WERI-Rb-1 (cell line): ENCODE measurements at regions not wholly inside any gene's neighbourhood (a gene's known extent, or its start where the extent isn't known, plus 50 kb on each side); places are given as distances from the start of the nearest gene placed in this dataset.

ENCODE experiments used
- DNase-seq: peaks from one replicate; pipeline ENCODE4 v3.0.0-alpha.2; 2020
- H3K27ac ChIP-seq: fragments of 250-450 bp; sonication (Bioruptor Pico); 2 replicates; pipeline ENCODE4 v1.5.1; 2020; ENCODE audit warnings: mild to moderate bottlenecking, moderate library complexity
- H3K27me3 ChIP-seq: fragments of 250-450 bp; sonication (Bioruptor Pico); 2 replicates; pipeline ENCODE4 v1.5.1; 2021; ENCODE audit warnings: mild to moderate bottlenecking, low read depth, moderate library complexity; ENCODE audit not compliant: insufficient read depth, severe bottlenecking
- H3K36me3 ChIP-seq: fragments of 250-450 bp; sonication (Bioruptor Pico); 2 replicates; pipeline ENCODE4 v1.5.1; 2020; ENCODE audit warnings: mild to moderate bottlenecking, moderate library complexity
- H3K4me3 ChIP-seq: 2 replicates; pipeline ENCODE4 v1.5.1; 2011; ENCODE audit warnings: low read depth, mild to moderate bottlenecking, control low read depth, low read length
- H3K9me3 ChIP-seq: fragments of 250-450 bp; sonication (Bioruptor Pico); 2 replicates; pipeline ENCODE4 v1.5.1; 2021; ENCODE audit warnings: mild to moderate bottlenecking, moderate library complexity; ENCODE audit not compliant: severe bottlenecking
- CTCF ChIP-seq: IDR thresholded peaks from 2 replicates; pipeline ENCODE4 v1.5.1; 2011; ENCODE audit warnings: low read depth, mild to moderate bottlenecking, control low read depth, inconsistent platforms, low read length

GRCh38 chr2:156145976-156146375, 186.5 kb downstream of the NR4A2 start:
- Histone ChIP-seq H3K4me3 (no peak overlapping the region), H3K27me3 (no peaks in the 10 kb centered on the region), H3K27ac (no peak overlapping the region), H3K9me3 (no peaks in the 10 kb centered on the region), H3K36me3 (no peaks in the 10 kb centered on the region)
- TF ChIP-seq CTCF, result no peak
- DNase-seq, result no peak

- Histone ChIP-seq H3K4me3 (no peak overlapping the region), H3K27ac (no peak overlapping the region), H3K27me3 (no peaks in the 10 kb centered on the region), H3K9me3 (no peaks in the 10 kb centered on the region), H3K36me3 (no peaks in the 10 kb centered on the region)
- TF ChIP-seq CTCF, result no peak
- no peak for DNase-seq
These were observed 187.1 kb downstream of the NR4A2 start for GRCh38 chr2:156145469-156145868.

GRCh38 chr2:156136566-156136965, 196.0 kb downstream of the NR4A2 start:
- Histone ChIP-seq H3K9me3 (no peaks in the 10 kb centered on the region), H3K27me3 (no peaks in the 10 kb centered on the region), H3K27ac (no peak overlapping the region), H3K4me3 (no peak overlapping the region), H3K36me3 (no peaks in the 10 kb centered on the region)
- TF ChIP-seq CTCF, result no peak
- no peak for DNase-seq

- Histone ChIP-seq H3K27ac (no peak overlapping the region), H3K36me3 (no peaks in the 10 kb centered on the region), H3K27me3 (no peaks in the 10 kb centered on the region), H3K9me3 (no peaks in the 10 kb centered on the region), H3K4me3 (no peak overlapping the region)
- DNase-seq, result no peak
- no peak for TF ChIP-seq CTCF
These were observed 197.6 kb downstream of the NR4A2 start for GRCh38 chr2:156134887-156135286.

GRCh38 chr2:156132941-156133340, 199.6 kb downstream of the NR4A2 start:
- TF ChIP-seq CTCF, result no peak
- no peak overlapping the region for H3K4me3 ChIP-seq
- H3K27ac ChIP-seq, result no peak overlapping the region
- H3K9me3 ChIP-seq, result no peaks in the 10 kb centered on the region
- no peaks in the 10 kb centered on the region for H3K36me3 ChIP-seq
- H3K27me3 ChIP-seq, result no peaks in the 10 kb centered on the region
- no peak for DNase-seq

- no peak for TF ChIP-seq CTCF
- no peak for DNase-seq
These were observed 200.4 kb downstream of the NR4A2 start for GRCh38 chr2:156132130-156132529.

More at GRCh38 chr2:156132130-156132529, 200.4 kb downstream of the NR4A2 start:
- Histone ChIP-seq H3K9me3 (no peaks in the 10 kb centered on the region), H3K4me3 (no peak overlapping the region), H3K36me3 (no peaks in the 10 kb centered on the region), H3K27me3 (no peaks in the 10 kb centered on the region), H3K27ac (no peak overlapping the region)
